SK-N-SH (cell line): ENCODE measurements at regions not wholly inside any gene's neighbourhood (a gene's known extent, or its start where the extent isn't known, plus 50 kb on each side); places are given as distances from the start of the nearest gene placed in this dataset.

Experiments used
- CTCF ChIA-PET: fragments of 300-600, 350-600 bp; formaldehyde crosslinking; extraction: SDS; loops from one replicate; lab custom pipeline; 2021; lab: Yijun Ruan, JAX
- POLR2A ChIA-PET: fragments of 350-600 bp; sonication (Branson Sonifier 250); formaldehyde crosslinking; extraction: SDS; loops from one replicate; lab custom pipeline; 2020; ENCODE audit warnings: antibody characterized with exemption, inconsistent platforms; lab: Yijun Ruan, JAX
- DNase-seq: peaks from one replicate; pipeline ENCODE4 v3.0.0; 2012
- H2AFZ ChIP-seq: fragments of 200-600 bp; sonication (generic); 2 replicates; pipeline ENCODE4 v1.8.1; 2016; ENCODE audit warnings: antibody characterized with exemption, mild to moderate bottlenecking, low read depth
- H3F3A ChIP-seq: fragments of 200-600 bp; sonication (generic); replicated peaks from 2 replicates; pipeline ENCODE3; 2016; ENCODE audit warnings: antibody characterized with exemption, mild to moderate bottlenecking; ENCODE audit not compliant: insufficient read depth
- H3K27ac ChIP-seq, 2 experiments: fragments of 200-500 bp in 1 of 2; fragments of 200-600 bp in 1 of 2; sonication (Bioruptor generic) in 1 of 2; sonication (generic), shearing (Covaris generic) in 1 of 2; 2 replicates each; pipeline versions ENCODE4 v1.5.1 to v1.6.1; 2014 to 2016; ENCODE audit warnings: low read depth in 2 of 2, inconsistent platforms in 1 of 2, low read length in 1 of 2, mild to moderate bottlenecking in 1 of 2, mixed read lengths in 1 of 2
- H3K27me3 ChIP-seq: fragments of 200-600 bp; sonication (generic), shearing (Covaris generic); 2 replicates; pipeline ENCODE4 v1.6.1; 2016; ENCODE audit warnings: mixed run types; ENCODE audit not compliant: insufficient read depth
- H3K36me3 ChIP-seq, 2 experiments: fragments of 200-500 bp in 1 of 2; fragments of 200-600 bp in 1 of 2; sonication (Bioruptor generic) in 1 of 2; sonication (generic) in 1 of 2; replicated peaks in 1 of 2; 2 replicates each; pipeline versions ENCODE3 to v1.5.1; 2014 to 2016; ENCODE audit warnings: low read length in 1 of 2, mild to moderate bottlenecking in 1 of 2; ENCODE audit not compliant: insufficient read depth in 2 of 2, control insufficient read depth in 1 of 2
- H3K4me1 ChIP-seq, 2 experiments: fragments of 200-500 bp in 1 of 2; fragments of 200-600 bp in 1 of 2; sonication (Bioruptor generic) in 1 of 2; sonication (generic), shearing (Covaris generic) in 1 of 2; 2 replicates each; pipeline versions ENCODE4 v1.5.1 to v1.6.1; 2014 to 2016; ENCODE audit warnings: low read depth in 1 of 2, low read length in 1 of 2, mixed run types in 1 of 2; ENCODE audit not compliant: insufficient read depth in 2 of 2, control insufficient read depth in 1 of 2
- H3K4me2 ChIP-seq: fragments of 200-600 bp; sonication (generic), shearing (Covaris generic); 2 replicates; pipeline ENCODE4 v1.6.1; 2017; ENCODE audit warnings: mixed run types
- H3K4me3 ChIP-seq, 2 experiments: fragments of 200-500 bp in 1 of 2; fragments of 200-600 bp in 1 of 2; sonication (Bioruptor generic) in 1 of 2; sonication (generic), shearing (Covaris generic) in 1 of 2; 2 replicates each; pipeline versions ENCODE4 v1.5.1 to v1.8.1; 2014 to 2016; ENCODE audit warnings: low read depth in 2 of 2, inconsistent platforms in 1 of 2, low read length in 1 of 2, mild to moderate bottlenecking in 1 of 2, mixed read lengths in 1 of 2, moderate library complexity in 1 of 2
- H3K79me2 ChIP-seq: fragments of 200-600 bp; sonication (generic); 2 replicates; pipeline ENCODE4 v1.8.1; 2017; ENCODE audit warnings: mild to moderate bottlenecking; ENCODE audit not compliant: insufficient read depth
- H3K9ac ChIP-seq: fragments of 200-600 bp; sonication (generic); 2 replicates; pipeline ENCODE4 v1.6.1; 2017; ENCODE audit warnings: mixed run types
- H3K9me2 ChIP-seq: fragments of 200-600 bp; sonication (generic); 2 replicates; pipeline ENCODE4 v1.6.1; 2017; ENCODE audit warnings: mixed run types
- H3K9me3 ChIP-seq: fragments of 200-600 bp; sonication (generic); 2 replicates; pipeline ENCODE4 v1.6.1; 2017; ENCODE audit warnings: mixed run types, mild to moderate bottlenecking, moderate library complexity
- H4K20me1 ChIP-seq: fragments of 200-600 bp; sonication (generic); 2 replicates; pipeline ENCODE4 v1.6.1; 2017; ENCODE audit warnings: mild to moderate bottlenecking, mixed run types; ENCODE audit not compliant: insufficient read depth
- CHD2 ChIP-seq: fragments of 150-350 bp; IDR thresholded peaks from 2 replicates; pipeline ENCODE4 v1.6.1; 2018; ENCODE audit warnings: low read length; ENCODE audit not compliant: partially characterized antibody
- EP300 ChIP-seq, 2 experiments: IDR thresholded peaks; 2 replicates each; pipeline versions ENCODE4 v1.4.0 to v1.6.1; 2012; ENCODE audit warnings: borderline replicate concordance in 1 of 2, low read depth in 1 of 2, low read length in 1 of 2
- FOXM1 ChIP-seq: IDR thresholded peaks from 2 replicates; pipeline ENCODE4 v1.4.0; 2012; ENCODE audit warnings: low read depth, mild to moderate bottlenecking
- MXI1 ChIP-seq: IDR thresholded peaks from 2 replicates; pipeline ENCODE4 v1.6.1; 2012; ENCODE audit warnings: mild to moderate bottlenecking, low read depth, low read length, improper control_type of control experiment
- NFIC ChIP-seq: IDR thresholded peaks from 2 replicates; pipeline ENCODE4 v1.4.0; 2012; ENCODE audit warnings: borderline replicate concordance
- POLR2AphosphoS5 ChIP-seq: IDR thresholded peaks from 2 replicates; pipeline ENCODE4 v1.6.1; 2012; ENCODE audit warnings: low read depth, low read length
- RCOR1 ChIP-seq: fragments of 150-350 bp; IDR thresholded peaks from 2 replicates; pipeline ENCODE4 v1.6.1; 2017; ENCODE audit warnings: antibody characterized with exemption, low read length
- RXRA ChIP-seq: IDR thresholded peaks from 2 replicates; pipeline ENCODE4 v1.4.0; 2012; ENCODE audit warnings: low read depth, mild to moderate bottlenecking, borderline replicate concordance
- YY1 ChIP-seq: IDR thresholded peaks from 2 replicates; pipeline ENCODE4 v1.4.0; 2012; ENCODE audit warnings: low read depth, mild to moderate bottlenecking
- WGBS: methylation state at CpG from one replicate; pipeline ENCODE4 v1.1.6; 2017; ENCODE audit warnings: low lambda C conversion rate; 5-methylcytosine and 5-hydroxymethylcytosine counted together
- TF ChIP-seq, protein P1 (sequence below): IDR thresholded peaks from 2 replicates; pipeline ENCODE4 v1.4.0; 2012; ENCODE audit warnings: low read depth, borderline replicate concordance
- TF ChIP-seq, protein P2 (sequence below): IDR thresholded peaks from 2 replicates; pipeline ENCODE4 v1.6.1; 2012; ENCODE audit warnings: mild to moderate bottlenecking, low read depth, low read length, moderate library complexity
- TF ChIP-seq, protein P3 (sequence below): IDR thresholded peaks from 2 replicates; pipeline ENCODE4 v1.4.0; 2012; ENCODE audit warnings: low read depth
- TF ChIP-seq, protein P4 (sequence below): IDR thresholded peaks from 2 replicates; pipeline ENCODE4; 2012
- TF ChIP-seq, protein P5 (sequence below): fragments of 200-600 bp; sonication (generic); IDR thresholded peaks from 2 replicates; pipeline ENCODE4 v1.6.1; 2017; ENCODE audit warnings: antibody characterized with exemption, mild to moderate bottlenecking, moderate library complexity

DNA sequence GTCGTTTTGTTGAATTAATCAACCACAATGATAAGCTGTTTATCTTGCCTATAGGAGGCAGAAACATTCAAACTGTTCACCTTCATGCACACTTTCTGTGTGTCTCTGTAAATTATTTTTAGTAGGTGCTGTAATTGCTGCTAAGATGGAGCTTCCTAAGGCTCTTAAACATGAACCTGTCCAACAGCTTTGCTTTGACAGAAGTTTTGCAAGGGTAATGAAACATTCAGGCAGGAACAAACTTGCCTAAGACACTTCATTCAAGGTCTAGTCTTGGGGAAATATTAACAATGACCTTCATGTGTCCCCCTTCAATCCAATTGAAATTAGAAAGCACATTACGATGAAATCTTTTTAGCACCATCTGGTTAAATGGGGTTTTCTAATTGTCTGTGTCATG is 156.1 kb downstream of the DIPK2A start:
- H3K27ac ChIP-seq = no peak overlapping the region
- no peak overlapping the region for H3K4me3 ChIP-seq
- no peaks in the 10 kb centered on the region for H3K9me2 ChIP-seq
- H3K4me1 ChIP-seq = no peaks in the 10 kb centered on the region
- H3K79me2 ChIP-seq = no peaks in the 10 kb centered on the region
- no peaks in the 10 kb centered on the region for H4K20me1 ChIP-seq
- H3F3A ChIP-seq = no peaks in the 10 kb centered on the region
- WGBS = 5% methylated on average over 2 of the region's 2 CpGs
- TF ChIP-seq YY1 (no peak), EP300 (IDR thresholded peaks at IDR 0.05; ENCODE audit: borderline replicate concordance in 1 of 2, low read depth in 1 of 2, low read length in 1 of 2) (no peak), CHD2 (no peak), RXRA (no peak), RCOR1 (no peak), FOXM1 (no peak), POLR2AphosphoS5 (no peak), NFIC (no peak), MXI1 (no peak)
- TF ChIP-seq, protein P1, sequence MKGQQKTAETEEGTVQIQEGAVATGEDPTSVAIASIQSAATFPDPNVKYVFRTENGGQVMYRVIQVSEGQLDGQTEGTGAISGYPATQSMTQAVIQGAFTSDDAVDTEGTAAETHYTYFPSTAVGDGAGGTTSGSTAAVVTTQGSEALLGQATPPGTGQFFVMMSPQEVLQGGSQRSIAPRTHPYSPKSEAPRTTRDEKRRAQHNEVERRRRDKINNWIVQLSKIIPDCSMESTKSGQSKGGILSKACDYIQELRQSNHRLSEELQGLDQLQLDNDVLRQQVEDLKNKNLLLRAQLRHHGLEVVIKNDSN = no peak
- TF ChIP-seq, protein P2, sequence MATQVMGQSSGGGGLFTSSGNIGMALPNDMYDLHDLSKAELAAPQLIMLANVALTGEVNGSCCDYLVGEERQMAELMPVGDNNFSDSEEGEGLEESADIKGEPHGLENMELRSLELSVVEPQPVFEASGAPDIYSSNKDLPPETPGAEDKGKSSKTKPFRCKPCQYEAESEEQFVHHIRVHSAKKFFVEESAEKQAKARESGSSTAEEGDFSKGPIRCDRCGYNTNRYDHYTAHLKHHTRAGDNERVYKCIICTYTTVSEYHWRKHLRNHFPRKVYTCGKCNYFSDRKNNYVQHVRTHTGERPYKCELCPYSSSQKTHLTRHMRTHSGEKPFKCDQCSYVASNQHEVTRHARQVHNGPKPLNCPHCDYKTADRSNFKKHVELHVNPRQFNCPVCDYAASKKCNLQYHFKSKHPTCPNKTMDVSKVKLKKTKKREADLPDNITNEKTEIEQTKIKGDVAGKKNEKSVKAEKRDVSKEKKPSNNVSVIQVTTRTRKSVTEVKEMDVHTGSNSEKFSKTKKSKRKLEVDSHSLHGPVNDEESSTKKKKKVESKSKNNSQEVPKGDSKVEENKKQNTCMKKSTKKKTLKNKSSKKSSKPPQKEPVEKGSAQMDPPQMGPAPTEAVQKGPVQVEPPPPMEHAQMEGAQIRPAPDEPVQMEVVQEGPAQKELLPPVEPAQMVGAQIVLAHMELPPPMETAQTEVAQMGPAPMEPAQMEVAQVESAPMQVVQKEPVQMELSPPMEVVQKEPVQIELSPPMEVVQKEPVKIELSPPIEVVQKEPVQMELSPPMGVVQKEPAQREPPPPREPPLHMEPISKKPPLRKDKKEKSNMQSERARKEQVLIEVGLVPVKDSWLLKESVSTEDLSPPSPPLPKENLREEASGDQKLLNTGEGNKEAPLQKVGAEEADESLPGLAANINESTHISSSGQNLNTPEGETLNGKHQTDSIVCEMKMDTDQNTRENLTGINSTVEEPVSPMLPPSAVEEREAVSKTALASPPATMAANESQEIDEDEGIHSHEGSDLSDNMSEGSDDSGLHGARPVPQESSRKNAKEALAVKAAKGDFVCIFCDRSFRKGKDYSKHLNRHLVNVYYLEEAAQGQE = no peak
- TF ChIP-seq, protein P3, sequence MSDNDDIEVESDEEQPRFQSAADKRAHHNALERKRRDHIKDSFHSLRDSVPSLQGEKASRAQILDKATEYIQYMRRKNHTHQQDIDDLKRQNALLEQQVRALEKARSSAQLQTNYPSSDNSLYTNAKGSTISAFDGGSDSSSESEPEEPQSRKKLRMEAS = no peak
- TF ChIP-seq, protein P4, sequence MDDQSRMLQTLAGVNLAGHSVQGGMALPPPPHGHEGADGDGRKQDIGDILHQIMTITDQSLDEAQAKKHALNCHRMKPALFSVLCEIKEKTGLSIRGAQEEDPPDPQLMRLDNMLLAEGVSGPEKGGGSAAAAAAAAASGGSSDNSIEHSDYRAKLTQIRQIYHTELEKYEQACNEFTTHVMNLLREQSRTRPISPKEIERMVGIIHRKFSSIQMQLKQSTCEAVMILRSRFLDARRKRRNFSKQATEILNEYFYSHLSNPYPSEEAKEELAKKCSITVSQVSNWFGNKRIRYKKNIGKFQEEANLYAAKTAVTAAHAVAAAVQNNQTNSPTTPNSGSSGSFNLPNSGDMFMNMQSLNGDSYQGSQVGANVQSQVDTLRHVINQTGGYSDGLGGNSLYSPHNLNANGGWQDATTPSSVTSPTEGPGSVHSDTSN = no peak
- TF ChIP-seq, protein P5, sequence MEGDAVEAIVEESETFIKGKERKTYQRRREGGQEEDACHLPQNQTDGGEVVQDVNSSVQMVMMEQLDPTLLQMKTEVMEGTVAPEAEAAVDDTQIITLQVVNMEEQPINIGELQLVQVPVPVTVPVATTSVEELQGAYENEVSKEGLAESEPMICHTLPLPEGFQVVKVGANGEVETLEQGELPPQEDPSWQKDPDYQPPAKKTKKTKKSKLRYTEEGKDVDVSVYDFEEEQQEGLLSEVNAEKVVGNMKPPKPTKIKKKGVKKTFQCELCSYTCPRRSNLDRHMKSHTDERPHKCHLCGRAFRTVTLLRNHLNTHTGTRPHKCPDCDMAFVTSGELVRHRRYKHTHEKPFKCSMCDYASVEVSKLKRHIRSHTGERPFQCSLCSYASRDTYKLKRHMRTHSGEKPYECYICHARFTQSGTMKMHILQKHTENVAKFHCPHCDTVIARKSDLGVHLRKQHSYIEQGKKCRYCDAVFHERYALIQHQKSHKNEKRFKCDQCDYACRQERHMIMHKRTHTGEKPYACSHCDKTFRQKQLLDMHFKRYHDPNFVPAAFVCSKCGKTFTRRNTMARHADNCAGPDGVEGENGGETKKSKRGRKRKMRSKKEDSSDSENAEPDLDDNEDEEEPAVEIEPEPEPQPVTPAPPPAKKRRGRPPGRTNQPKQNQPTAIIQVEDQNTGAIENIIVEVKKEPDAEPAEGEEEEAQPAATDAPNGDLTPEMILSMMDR = no peak
- H2AFZ ChIP-seq = no peak overlapping the region
- CTCF ChIA-PET = no interaction called here
- no peak overlapping the region for H3K9ac ChIP-seq
- H3K27me3 ChIP-seq = no peaks in the 10 kb centered on the region
- H3K4me2 ChIP-seq = no peak overlapping the region
- POLR2A ChIA-PET = no interaction called here
- DNase-seq = no peak
- no peaks in the 10 kb centered on the region for H3K36me3 ChIP-seq
- H3K9me3 ChIP-seq = no peaks in the 10 kb centered on the region
